ENCODE measurements at regions not wholly inside any gene's neighbourhood (a gene's known extent, or its start where the extent isn't known, plus 50 kb on each side); places are given as distances from the start of the nearest gene placed in this dataset.

- Histone ChIP-seq H3K9me3 (ENCODE audit: insufficient read depth, low read length) (no peaks in the 10 kb centered on the region), H3K4me3 (ENCODE audit: insufficient read length, low read depth) (no peak overlapping the region)
- TF ChIP-seq SUZ12 (IDR thresholded peaks at IDR 0.05; ENCODE audit: extremely low read depth, insufficient read depth, insufficient read length) (no peak), ZNF274 (IDR thresholded peaks at IDR 0.05; ENCODE audit: low read depth, low read length) (no peak), YY1 (IDR thresholded peaks at IDR 0.05; ENCODE audit: insufficient read depth, insufficient read length) (no peak)
Observed at GRCh38 chr1:190579552-190580193, 102.0 kb upstream of the BRINP3 start.

GRCh38 chr1:190583862-190584261 lies 106.2 kb upstream of the BRINP3 start:
- TF ChIP-seq ZNF274 (IDR thresholded peaks at IDR 0.05; ENCODE audit: low read depth, low read length), result no peak
- TF ChIP-seq SUZ12 (IDR thresholded peaks at IDR 0.05; ENCODE audit: extremely low read depth, insufficient read depth, insufficient read length), result no peak
- no peak for TF ChIP-seq YY1 (IDR thresholded peaks at IDR 0.05; ENCODE audit: insufficient read depth, insufficient read length)

More at GRCh38 chr1:190579552-190580193, 102.0 kb upstream of the BRINP3 start:
- Histone ChIP-seq H3K9ac (ENCODE audit: insufficient read length, low read depth) (no peak overlapping the region), H3K4me1 (ENCODE audit: insufficient read depth, insufficient read length) (no peaks in the 10 kb centered on the region), H3K36me3 (ENCODE audit: insufficient read depth, insufficient read length, low read length) (no peaks in the 10 kb centered on the region), H3K27me3 (ENCODE audit: insufficient read depth, insufficient read length) (no peaks in the 10 kb centered on the region)
- DNase-seq (ENCODE audit: low read depth, low spot score), result no peak

DNA sequence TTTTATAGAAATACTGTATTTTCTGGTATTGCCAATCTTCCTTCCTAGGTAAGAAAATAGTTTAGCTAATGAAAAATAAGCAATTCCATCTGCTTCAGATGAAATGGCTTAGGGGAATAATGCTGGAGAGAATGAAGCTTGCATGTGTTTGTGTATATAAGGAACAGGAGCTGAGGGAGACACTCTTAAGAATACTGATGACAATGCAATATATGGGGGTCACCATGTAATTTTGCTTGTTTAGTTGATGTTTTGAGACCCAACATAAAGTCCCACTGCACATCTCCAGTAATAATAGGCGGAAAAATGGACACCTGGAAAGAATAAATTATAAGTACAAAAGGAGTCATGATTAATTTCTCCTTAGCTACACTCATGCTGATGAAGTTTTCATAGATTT lies 110.8 kb upstream of the BRINP3 start:
- no peak for TF ChIP-seq SUZ12 (IDR thresholded peaks at IDR 0.05; ENCODE audit: extremely low read depth, insufficient read depth, insufficient read length)
- no peak overlapping the region for H3K4me3 ChIP-seq (ENCODE audit: insufficient read length, low read depth)
- H3K36me3 ChIP-seq (ENCODE audit: insufficient read depth, insufficient read length, low read length), result no peaks in the 10 kb centered on the region
- H3K9ac ChIP-seq (ENCODE audit: insufficient read length, low read depth), result no peak overlapping the region
- no peaks in the 10 kb centered on the region for H3K9me3 ChIP-seq (ENCODE audit: insufficient read depth, low read length)
- no peaks in the 10 kb centered on the region for H3K4me1 ChIP-seq (ENCODE audit: insufficient read depth, insufficient read length)
- no peaks in the 10 kb centered on the region for H3K27me3 ChIP-seq (ENCODE audit: insufficient read depth, insufficient read length)
- no peak for DNase-seq (ENCODE audit: low read depth, low spot score)

More at GRCh38 chr1:190583862-190584261, 106.2 kb upstream of the BRINP3 start:
- no peaks in the 10 kb centered on the region for H3K36me3 ChIP-seq (ENCODE audit: insufficient read depth, insufficient read length, low read length)
- no peak overlapping the region for H3K4me3 ChIP-seq (ENCODE audit: insufficient read length, low read depth)
- H3K4me1 ChIP-seq (ENCODE audit: insufficient read depth, insufficient read length), result no peaks in the 10 kb centered on the region
- DNase-seq (ENCODE audit: low read depth, low spot score), result no peak
- no peaks in the 10 kb centered on the region for H3K27me3 ChIP-seq (ENCODE audit: insufficient read depth, insufficient read length)
- H3K9ac ChIP-seq (ENCODE audit: insufficient read length, low read depth), result no peak overlapping the region
- no peaks in the 10 kb centered on the region for H3K9me3 ChIP-seq (ENCODE audit: insufficient read depth, low read length)

GRCh38 chr1:190595438-190595837 lies 117.8 kb upstream of the BRINP3 start:
- TF ChIP-seq SUZ12 (IDR thresholded peaks at IDR 0.05; ENCODE audit: extremely low read depth, insufficient read depth, insufficient read length) (no peak), YY1 (IDR thresholded peaks at IDR 0.05; ENCODE audit: insufficient read depth, insufficient read length) (no peak), ZNF274 (IDR thresholded peaks at IDR 0.05; ENCODE audit: low read depth, low read length) (no peak)
- no peak for DNase-seq (ENCODE audit: low read depth, low spot score)
- H3K9ac ChIP-seq (ENCODE audit: insufficient read length, low read depth), result no peak overlapping the region

GRCh38 chr1:190597294-190597693 lies 119.6 kb upstream of the BRINP3 start:
- Histone ChIP-seq H3K27me3 (ENCODE audit: insufficient read depth, insufficient read length) (no peaks in the 10 kb centered on the region), H3K4me3 (ENCODE audit: insufficient read length, low read depth) (no peak overlapping the region), H3K9me3 (ENCODE audit: insufficient read depth, low read length) (no peaks in the 10 kb centered on the region), H3K9ac (ENCODE audit: insufficient read length, low read depth) (no peak overlapping the region), H3K36me3 (ENCODE audit: insufficient read depth, insufficient read length, low read length) (no peaks in the 10 kb centered on the region), H3K4me1 (ENCODE audit: insufficient read depth, insufficient read length) (peaks cover 2% of the 10 kb centered on the region)
- DNase-seq (ENCODE audit: low read depth, low spot score), result no peak
- TF ChIP-seq ZNF274 (IDR thresholded peaks at IDR 0.05; ENCODE audit: low read depth, low read length) (no peak), SUZ12 (IDR thresholded peaks at IDR 0.05; ENCODE audit: extremely low read depth, insufficient read depth, insufficient read length) (no peak), YY1 (IDR thresholded peaks at IDR 0.05; ENCODE audit: insufficient read depth, insufficient read length) (no peak)

More at GRCh38 chr1:190595438-190595837, 117.8 kb upstream of the BRINP3 start:
- Histone ChIP-seq H3K4me1 (ENCODE audit: insufficient read depth, insufficient read length) (peaks cover 2% of the 10 kb centered on the region), H3K27me3 (ENCODE audit: insufficient read depth, insufficient read length) (no peaks in the 10 kb centered on the region), H3K9me3 (ENCODE audit: insufficient read depth, low read length) (no peaks in the 10 kb centered on the region), H3K36me3 (ENCODE audit: insufficient read depth, insufficient read length, low read length) (no peaks in the 10 kb centered on the region), H3K4me3 (ENCODE audit: insufficient read length, low read depth) (no peak overlapping the region)

DNA sequence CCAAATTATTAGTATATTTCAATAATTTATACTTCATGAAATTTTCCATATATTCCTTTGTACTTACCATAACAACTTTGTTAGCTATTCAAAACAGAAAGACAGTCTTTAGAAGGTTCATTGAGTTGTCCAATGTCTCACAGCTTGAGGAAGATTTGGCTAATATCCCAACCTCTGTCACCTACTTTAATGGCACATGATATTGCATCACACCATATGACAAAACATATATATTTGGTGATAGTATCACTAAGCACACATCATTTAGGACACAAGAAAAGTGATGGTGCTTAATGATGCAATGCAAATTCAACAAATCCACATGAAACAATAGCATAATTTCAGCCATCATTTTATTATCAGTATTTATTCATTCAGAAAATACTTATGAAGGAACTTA lies 122.0 kb upstream of the BRINP3 start:
- Histone ChIP-seq H3K4me3 (ENCODE audit: insufficient read length, low read depth) (no peak overlapping the region), H3K9me3 (ENCODE audit: insufficient read depth, low read length) (no peaks in the 10 kb centered on the region), H3K9ac (ENCODE audit: insufficient read length, low read depth) (no peak overlapping the region), H3K27me3 (ENCODE audit: insufficient read depth, insufficient read length) (no peaks in the 10 kb centered on the region), H3K4me1 (ENCODE audit: insufficient read depth, insufficient read length) (peaks cover 2% of the 10 kb centered on the region), H3K36me3 (ENCODE audit: insufficient read depth, insufficient read length, low read length) (no peaks in the 10 kb centered on the region)
- DNase-seq (ENCODE audit: low read depth, low spot score), result no peak
- TF ChIP-seq SUZ12 (IDR thresholded peaks at IDR 0.05; ENCODE audit: extremely low read depth, insufficient read depth, insufficient read length), result no peak
- TF ChIP-seq YY1 (IDR thresholded peaks at IDR 0.05; ENCODE audit: insufficient read depth, insufficient read length), result no peak
- TF ChIP-seq ZNF274 (IDR thresholded peaks at IDR 0.05; ENCODE audit: low read depth, low read length), result no peak

GRCh38 chr1:190602325-190602724 lies 124.7 kb upstream of the BRINP3 start:
- no peak for TF ChIP-seq SUZ12 (IDR thresholded peaks at IDR 0.05; ENCODE audit: extremely low read depth, insufficient read depth, insufficient read length)
- DNase-seq (ENCODE audit: low read depth, low spot score), result no peak
- H3K4me1 ChIP-seq (ENCODE audit: insufficient read depth, insufficient read length), result no peaks in the 10 kb centered on the region
- no peaks in the 10 kb centered on the region for H3K36me3 ChIP-seq (ENCODE audit: insufficient read depth, insufficient read length, low read length)
- H3K9me3 ChIP-seq (ENCODE audit: insufficient read depth, low read length), result no peaks in the 10 kb centered on the region
- H3K9ac ChIP-seq (ENCODE audit: insufficient read length, low read depth), result no peak overlapping the region
- no peaks in the 10 kb centered on the region for H3K27me3 ChIP-seq (ENCODE audit: insufficient read depth, insufficient read length)
- H3K4me3 ChIP-seq (ENCODE audit: insufficient read length, low read depth), result no peak overlapping the region

All from NT2/D1 (cell line).